Nephron progenitor cell (in vitro differentiated cells): ENCODE measurements at regions not wholly inside any gene's neighbourhood (a gene's known extent, or its start where the extent isn't known, plus 50 kb on each side); places are given as distances from the start of the nearest gene placed in this dataset.

ENCODE experiments used
- DNase-seq: peaks from one replicate; pipeline ENCODE4 v3.0.0; 2021
- H3K27ac Mint-ChIP-seq: 2 replicates; pipeline ENCODE4 v1.8.0; 2021; ENCODE audit warnings: mild to moderate bottlenecking, moderate library complexity, mixed read lengths
- H3K27me3 Mint-ChIP-seq: 2 replicates; pipeline ENCODE4 v1.8.0; 2021; ENCODE audit warnings: mild to moderate bottlenecking, low read depth, mixed read lengths; ENCODE audit not compliant: poor library complexity
- H3K36me3 Mint-ChIP-seq: 2 replicates; pipeline ENCODE4 v1.8.0; 2021; ENCODE audit warnings: low read depth, mixed read lengths
- H3K4me1 Mint-ChIP-seq: 2 replicates; pipeline ENCODE4 v1.8.0; 2021; ENCODE audit warnings: mixed read lengths
- H3K4me3 Mint-ChIP-seq: 2 replicates; pipeline ENCODE4 v1.8.0; 2021; ENCODE audit warnings: mild to moderate bottlenecking, moderate library complexity, mixed read lengths
- H3K9me3 Mint-ChIP-seq: 2 replicates; pipeline ENCODE4 v1.8.0; 2021; ENCODE audit warnings: mild to moderate bottlenecking, moderate library complexity, mixed read lengths
- TF ChIP-seq, protein P1 (sequence below): fragments of 200-600 bp; sonication (generic); IDR thresholded peaks from 2 replicates; pipeline ENCODE4 v1.5.0; 2021; ENCODE audit warnings: antibody characterized with exemption

DNA sequence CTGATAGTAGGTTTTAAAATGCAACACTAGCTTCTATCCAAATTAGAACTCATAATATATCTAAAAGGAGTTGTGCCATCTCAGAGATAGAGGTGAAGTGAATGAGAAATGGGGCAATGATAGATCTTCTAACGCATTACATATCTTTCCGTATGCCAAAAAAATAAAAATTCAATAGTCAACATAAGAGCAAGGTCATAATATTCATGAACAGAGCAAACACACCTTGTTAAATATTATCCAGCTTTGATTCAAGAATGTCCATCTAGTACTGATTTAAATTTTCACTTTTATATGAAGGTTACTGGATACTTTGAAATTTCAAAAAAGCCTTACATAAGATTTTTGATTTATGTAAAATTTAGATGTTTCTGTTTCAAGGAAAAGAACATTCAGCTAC is 554.5 kb downstream of the NSUN3 start:
- H3K9me3 Mint-ChIP-seq: no peaks in the 10 kb centered on the region
- H3K4me1 Mint-ChIP-seq: peaks cover 5% of the 10 kb centered on the region
- no peaks in the 10 kb centered on the region for H3K36me3 Mint-ChIP-seq
- no peak for DNase-seq
- H3K27ac Mint-ChIP-seq: no peak overlapping the region
- no peak overlapping the region for H3K4me3 Mint-ChIP-seq
- TF ChIP-seq, protein P1, sequence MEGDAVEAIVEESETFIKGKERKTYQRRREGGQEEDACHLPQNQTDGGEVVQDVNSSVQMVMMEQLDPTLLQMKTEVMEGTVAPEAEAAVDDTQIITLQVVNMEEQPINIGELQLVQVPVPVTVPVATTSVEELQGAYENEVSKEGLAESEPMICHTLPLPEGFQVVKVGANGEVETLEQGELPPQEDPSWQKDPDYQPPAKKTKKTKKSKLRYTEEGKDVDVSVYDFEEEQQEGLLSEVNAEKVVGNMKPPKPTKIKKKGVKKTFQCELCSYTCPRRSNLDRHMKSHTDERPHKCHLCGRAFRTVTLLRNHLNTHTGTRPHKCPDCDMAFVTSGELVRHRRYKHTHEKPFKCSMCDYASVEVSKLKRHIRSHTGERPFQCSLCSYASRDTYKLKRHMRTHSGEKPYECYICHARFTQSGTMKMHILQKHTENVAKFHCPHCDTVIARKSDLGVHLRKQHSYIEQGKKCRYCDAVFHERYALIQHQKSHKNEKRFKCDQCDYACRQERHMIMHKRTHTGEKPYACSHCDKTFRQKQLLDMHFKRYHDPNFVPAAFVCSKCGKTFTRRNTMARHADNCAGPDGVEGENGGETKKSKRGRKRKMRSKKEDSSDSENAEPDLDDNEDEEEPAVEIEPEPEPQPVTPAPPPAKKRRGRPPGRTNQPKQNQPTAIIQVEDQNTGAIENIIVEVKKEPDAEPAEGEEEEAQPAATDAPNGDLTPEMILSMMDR: no peak
- H3K27me3 Mint-ChIP-seq: no peaks in the 10 kb centered on the region

DNA sequence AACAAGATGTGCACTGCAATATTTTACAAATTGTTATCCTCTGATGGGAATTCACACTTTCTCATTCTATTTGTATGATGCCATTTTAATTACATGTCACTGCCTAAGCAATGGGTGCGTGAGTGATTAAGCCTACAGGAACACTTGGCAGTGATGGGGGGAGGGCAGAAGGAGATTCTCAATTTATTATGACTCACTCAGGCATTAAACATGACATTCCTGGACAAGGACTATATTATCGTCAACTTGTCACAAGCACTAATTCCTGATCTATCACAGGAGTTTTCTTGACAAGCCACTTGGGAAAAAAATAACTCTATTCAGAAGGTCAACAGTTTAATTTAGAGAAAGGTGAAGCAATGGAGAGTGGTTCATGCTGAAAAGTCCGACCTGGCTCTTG is 556.8 kb downstream of the NSUN3 start:
- no peaks in the 10 kb centered on the region for H3K27me3 Mint-ChIP-seq
- DNase-seq: no peak
- TF ChIP-seq, protein P1: no peak
- no peak overlapping the region for H3K4me3 Mint-ChIP-seq
- no peaks in the 10 kb centered on the region for H3K36me3 Mint-ChIP-seq
- H3K4me1 Mint-ChIP-seq: no peaks in the 10 kb centered on the region
- no peaks in the 10 kb centered on the region for H3K9me3 Mint-ChIP-seq
- H3K27ac Mint-ChIP-seq: no peak overlapping the region

DNA sequence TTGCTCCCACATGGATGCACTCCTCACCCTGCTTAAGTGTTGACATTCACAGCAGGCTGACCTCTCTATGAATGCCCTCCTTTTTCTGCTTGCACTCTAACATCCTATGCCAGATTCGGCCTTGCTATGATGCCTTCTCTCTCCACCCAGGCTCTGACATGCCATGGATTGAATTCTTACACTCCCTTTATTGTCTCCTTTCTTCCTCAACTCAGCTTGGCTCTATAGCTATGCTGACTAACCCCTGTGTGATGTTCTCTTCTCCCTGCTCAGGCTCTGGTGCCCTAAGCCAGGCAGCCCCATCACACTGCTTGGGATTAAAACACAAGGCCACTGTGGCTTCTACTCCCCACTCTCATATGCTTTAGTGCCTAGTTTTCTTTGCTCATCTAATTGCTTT is 563.7 kb downstream of the NSUN3 start:
- Mint-ChIP-seq H3K27ac (no peak overlapping the region), H3K36me3 (no peaks in the 10 kb centered on the region), H3K27me3 (no peaks in the 10 kb centered on the region), H3K4me3 (no peak overlapping the region), H3K9me3 (no peaks in the 10 kb centered on the region), H3K4me1 (peaks cover 6% of the 10 kb centered on the region)
- DNase-seq: no peak
- TF ChIP-seq, protein P1: no peak

DNA sequence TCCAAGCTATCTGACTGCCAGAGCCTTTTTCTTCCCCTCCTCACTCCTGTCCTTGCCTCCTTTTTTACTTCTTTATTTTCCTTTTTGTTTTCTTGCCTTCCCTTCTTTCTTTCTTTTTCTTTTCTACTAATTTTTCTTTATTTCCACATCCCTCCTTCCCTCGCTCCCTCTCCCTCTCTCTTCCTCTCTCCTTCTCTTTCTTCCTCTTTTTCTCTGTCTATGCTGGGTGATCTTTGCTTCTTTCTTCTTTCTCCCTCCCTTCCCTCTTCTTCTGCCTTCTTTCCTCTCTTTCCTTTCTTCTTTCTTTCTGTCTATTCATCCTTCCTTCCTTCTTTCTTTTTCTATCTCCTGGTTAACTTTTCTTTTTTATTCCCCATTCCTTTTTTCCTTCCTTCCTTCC is 564.8 kb downstream of the NSUN3 start:
- no peak overlapping the region for H3K27ac Mint-ChIP-seq
- TF ChIP-seq, protein P1: no peak
- H3K4me1 Mint-ChIP-seq: peaks cover 6% of the 10 kb centered on the region
- peaks cover 5% of the 10 kb centered on the region for H3K9me3 Mint-ChIP-seq
- H3K36me3 Mint-ChIP-seq: no peaks in the 10 kb centered on the region
- H3K4me3 Mint-ChIP-seq: no peak overlapping the region
- DNase-seq: no peak
- no peaks in the 10 kb centered on the region for H3K27me3 Mint-ChIP-seq

DNA sequence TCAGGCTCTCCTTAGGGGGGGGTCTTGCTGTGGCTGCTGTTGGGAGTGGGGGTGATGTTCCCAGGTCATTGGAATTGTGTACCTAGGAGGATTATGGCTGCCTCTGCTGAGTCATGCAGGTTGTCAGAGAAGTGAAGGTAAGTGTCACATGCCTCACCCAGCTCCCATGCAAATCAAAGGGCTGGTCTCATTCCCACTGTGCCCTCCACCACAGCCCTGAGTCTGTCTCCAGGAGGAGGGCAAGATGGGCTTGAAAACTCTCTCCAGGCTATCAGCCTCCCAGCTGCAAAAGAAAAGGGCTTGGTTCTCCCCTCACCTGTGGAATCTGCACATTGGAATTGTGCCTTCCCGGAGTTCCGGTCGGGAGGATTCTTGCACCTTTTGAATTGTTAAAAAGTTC is 580.5 kb downstream of the NSUN3 start:
- DNase-seq: no peak
- no peaks in the 10 kb centered on the region for H3K36me3 Mint-ChIP-seq
- no peak overlapping the region for H3K4me3 Mint-ChIP-seq
- H3K27me3 Mint-ChIP-seq: no peaks in the 10 kb centered on the region
- H3K9me3 Mint-ChIP-seq: no peaks in the 10 kb centered on the region
- H3K4me1 Mint-ChIP-seq: no peaks in the 10 kb centered on the region
- H3K27ac Mint-ChIP-seq: no peak overlapping the region
- TF ChIP-seq, protein P1: no peak

DNA sequence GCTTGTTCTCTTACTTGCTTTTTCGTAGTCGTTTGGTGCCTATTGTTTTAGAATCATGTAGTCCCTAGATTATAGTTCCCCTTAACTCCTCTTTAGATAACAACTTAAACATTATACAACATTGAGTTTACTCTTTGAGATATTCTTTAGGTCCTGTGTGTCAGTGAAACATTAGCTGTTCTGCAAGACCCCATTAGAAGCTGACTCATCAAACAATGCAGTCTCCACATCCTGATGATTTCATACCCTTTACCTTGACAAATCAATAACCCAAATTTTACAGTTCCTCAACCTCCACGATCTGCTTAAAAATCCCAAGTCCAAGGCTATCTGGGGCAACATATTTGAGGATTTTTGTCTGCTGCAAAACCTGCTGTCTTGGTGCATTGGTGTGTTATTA is 582.9 kb downstream of the NSUN3 start:
- Mint-ChIP-seq H3K27me3 (no peaks in the 10 kb centered on the region), H3K4me3 (no peak overlapping the region), H3K27ac (no peak overlapping the region), H3K4me1 (no peaks in the 10 kb centered on the region), H3K9me3 (no peaks in the 10 kb centered on the region), H3K36me3 (no peaks in the 10 kb centered on the region)
- DNase-seq: no peak
- TF ChIP-seq, protein P1: no peak
